KOPT-K1 (cell line): ENCODE measurements at regions not wholly inside any gene's neighbourhood (a gene's known extent, or its start where the extent isn't known, plus 50 kb on each side); places are given as distances from the start of the nearest gene placed in this dataset.

Experiments used
- H3K27ac ChIP-seq: fragments of 200-600 bp; sonication (generic); 2 replicates; pipeline ENCODE4 v1.5.1; 2016; ENCODE audit warnings: antibody characterized with exemption, mild to moderate bottlenecking, low read depth, low read length; ENCODE audit not compliant: poor library complexity, severe bottlenecking
- H3K36me3 ChIP-seq: fragments of 200-600 bp; sonication (generic); 2 replicates; pipeline ENCODE4 v1.5.1; 2017; ENCODE audit warnings: antibody characterized with exemption, mild to moderate bottlenecking, low read length, moderate library complexity; ENCODE audit not compliant: insufficient read depth
- H3K9me3 ChIP-seq: fragments of 200-600 bp; sonication (generic); 2 replicates; pipeline ENCODE4 v1.5.1; 2017; ENCODE audit warnings: antibody characterized with exemption, low read length, mild to moderate bottlenecking; ENCODE audit not compliant: insufficient read depth, poor library complexity, severe bottlenecking

GRCh38 chr11:127117231-127117739 lies 116.7 kb upstream of the KIRREL3 start:
- Histone ChIP-seq H3K9me3 (no peaks in the 10 kb centered on the region), H3K36me3 (no peaks in the 10 kb centered on the region), H3K27ac (no peak overlapping the region)

- Histone ChIP-seq H3K9me3 (no peaks in the 10 kb centered on the region), H3K27ac (no peak overlapping the region), H3K36me3 (no peaks in the 10 kb centered on the region)
These were observed 115.3 kb upstream of the KIRREL3 start for GRCh38 chr11:127115844-127116243.

GRCh38 chr11:127114035-127114434 lies 113.5 kb upstream of the KIRREL3 start:
- no peaks in the 10 kb centered on the region for H3K9me3 ChIP-seq
- no peaks in the 10 kb centered on the region for H3K36me3 ChIP-seq
- no peak overlapping the region for H3K27ac ChIP-seq

- Histone ChIP-seq H3K9me3 (no peaks in the 10 kb centered on the region), H3K36me3 (no peaks in the 10 kb centered on the region), H3K27ac (no peak overlapping the region)
These were observed 110.0 kb upstream of the KIRREL3 start for GRCh38 chr11:127110542-127110941.

GRCh38 chr11:127109796-127110480 lies 109.4 kb upstream of the KIRREL3 start:
- no peak overlapping the region for H3K27ac ChIP-seq
- no peaks in the 10 kb centered on the region for H3K9me3 ChIP-seq

GRCh38 chr11:127108838-127109237 lies 108.3 kb upstream of the KIRREL3 start:
- no peak overlapping the region for H3K27ac ChIP-seq
- H3K9me3 ChIP-seq, result no peaks in the 10 kb centered on the region
- no peaks in the 10 kb centered on the region for H3K36me3 ChIP-seq

More at GRCh38 chr11:127109796-127110480, 109.4 kb upstream of the KIRREL3 start:
- H3K36me3 ChIP-seq, result no peaks in the 10 kb centered on the region

- H3K36me3 ChIP-seq, result no peaks in the 10 kb centered on the region
- H3K27ac ChIP-seq, result no peak overlapping the region
- no peaks in the 10 kb centered on the region for H3K9me3 ChIP-seq
These were observed 106.4 kb upstream of the KIRREL3 start for GRCh38 chr11:127106938-127107337.

GRCh38 chr11:127105593-127106541 lies 105.3 kb upstream of the KIRREL3 start:
- Histone ChIP-seq H3K9me3 (no peaks in the 10 kb centered on the region), H3K27ac (no peak overlapping the region), H3K36me3 (no peaks in the 10 kb centered on the region)

- H3K9me3 ChIP-seq, result no peaks in the 10 kb centered on the region
- H3K27ac ChIP-seq, result no peak overlapping the region
- no peaks in the 10 kb centered on the region for H3K36me3 ChIP-seq
These were observed 103.2 kb upstream of the KIRREL3 start for GRCh38 chr11:127103586-127104388.

GRCh38 chr11:127098684-127099083 lies 98.1 kb upstream of the KIRREL3 start:
- H3K9me3 ChIP-seq, result no peaks in the 10 kb centered on the region
- H3K27ac ChIP-seq, result no peak overlapping the region
- no peaks in the 10 kb centered on the region for H3K36me3 ChIP-seq

- Histone ChIP-seq H3K36me3 (no peaks in the 10 kb centered on the region), H3K9me3 (no peaks in the 10 kb centered on the region), H3K27ac (no peak overlapping the region)
These were observed 80.2 kb upstream of the KIRREL3 start for GRCh38 chr11:127080735-127081134.

GRCh38 chr11:127075758-127076157 lies 75.2 kb upstream of the KIRREL3 start:
- no peaks in the 10 kb centered on the region for H3K9me3 ChIP-seq

GRCh38 chr11:127074151-127074761 lies 73.7 kb upstream of the KIRREL3 start:
- Histone ChIP-seq H3K36me3 (no peaks in the 10 kb centered on the region), H3K27ac (no peak overlapping the region), H3K9me3 (no peaks in the 10 kb centered on the region)

More at GRCh38 chr11:127075758-127076157, 75.2 kb upstream of the KIRREL3 start:
- H3K27ac ChIP-seq, result no peak overlapping the region
- no peaks in the 10 kb centered on the region for H3K36me3 ChIP-seq

GRCh38 chr11:127073621-127074020 lies 73.1 kb upstream of the KIRREL3 start:
- Histone ChIP-seq H3K27ac (no peak overlapping the region), H3K36me3 (no peaks in the 10 kb centered on the region), H3K9me3 (no peaks in the 10 kb centered on the region)
